ENCODE measurements at regions not wholly inside any gene's neighbourhood (a gene's known extent, or its start where the extent isn't known, plus 50 kb on each side); places are given as distances from the start of the nearest gene placed in this dataset.

DNA sequence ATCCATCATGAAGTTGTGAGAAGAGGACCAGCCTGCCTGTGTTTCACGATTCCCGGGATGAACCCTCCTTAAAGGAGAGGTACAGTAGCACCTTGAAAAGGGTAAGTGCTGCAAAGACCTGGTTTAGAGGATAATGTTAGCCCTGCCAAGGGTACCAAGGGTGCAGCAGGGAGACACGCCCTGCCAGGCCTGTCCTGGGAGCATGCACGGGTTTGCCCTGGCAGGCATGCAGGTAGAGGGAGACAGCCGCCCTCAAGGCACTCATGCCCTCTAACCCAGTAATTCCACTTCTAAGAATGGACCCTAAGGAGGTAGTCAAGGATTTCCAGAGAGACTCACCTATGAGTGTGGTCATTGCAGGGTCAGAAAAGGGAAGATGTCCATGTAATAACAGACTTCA, 65.0 kb downstream of the DIO3 start:
- TF ChIP-seq, protein P1, sequence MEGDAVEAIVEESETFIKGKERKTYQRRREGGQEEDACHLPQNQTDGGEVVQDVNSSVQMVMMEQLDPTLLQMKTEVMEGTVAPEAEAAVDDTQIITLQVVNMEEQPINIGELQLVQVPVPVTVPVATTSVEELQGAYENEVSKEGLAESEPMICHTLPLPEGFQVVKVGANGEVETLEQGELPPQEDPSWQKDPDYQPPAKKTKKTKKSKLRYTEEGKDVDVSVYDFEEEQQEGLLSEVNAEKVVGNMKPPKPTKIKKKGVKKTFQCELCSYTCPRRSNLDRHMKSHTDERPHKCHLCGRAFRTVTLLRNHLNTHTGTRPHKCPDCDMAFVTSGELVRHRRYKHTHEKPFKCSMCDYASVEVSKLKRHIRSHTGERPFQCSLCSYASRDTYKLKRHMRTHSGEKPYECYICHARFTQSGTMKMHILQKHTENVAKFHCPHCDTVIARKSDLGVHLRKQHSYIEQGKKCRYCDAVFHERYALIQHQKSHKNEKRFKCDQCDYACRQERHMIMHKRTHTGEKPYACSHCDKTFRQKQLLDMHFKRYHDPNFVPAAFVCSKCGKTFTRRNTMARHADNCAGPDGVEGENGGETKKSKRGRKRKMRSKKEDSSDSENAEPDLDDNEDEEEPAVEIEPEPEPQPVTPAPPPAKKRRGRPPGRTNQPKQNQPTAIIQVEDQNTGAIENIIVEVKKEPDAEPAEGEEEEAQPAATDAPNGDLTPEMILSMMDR (IDR thresholded peaks at IDR 0.05; ENCODE audit: insufficient read depth, low read depth, low read length) = no peak
- no peak for TF ChIP-seq EZH2 (IDR thresholded peaks at IDR 0.05; ENCODE audit: insufficient read depth, low read length)

Data from astrocyte (in vitro differentiated cells and primary cell).